Heart right ventricle (tissue), 16 donors: ENCODE measurements at regions not wholly inside any gene's neighbourhood (a gene's known extent, or its start where the extent isn't known, plus 50 kb on each side); places are given as distances from the start of the nearest gene placed in this dataset.

Source experiments
- ATAC-seq, 8 donors: fragments of 200-7000 bp; cut with Tn5 transposase; one replicate each; pipeline ENCODE4 v1.9.1; 2020; ENCODE audit warnings: mild to moderate bottlenecking in 8 of 8, moderate library complexity in 8 of 8, moderate number of reproducible peaks in 1 of 8
- DNase-seq, 2 donors: peaks; one replicate each; pipeline ENCODE4 v3.0.0-alpha.2; 2020
- H3K27ac ChIP-seq, 10 donors: fragments of 200-600 bp; sonication (generic) in 2 of 10; one replicate each; pipeline versions ENCODE4 v1.5.0 to v1.8.0; 2020 to 2022; ENCODE audit warnings: mild to moderate bottlenecking in 3 of 10
- H3K27me3 ChIP-seq, 7 donors: fragments of 200-600 bp; one replicate each; pipeline ENCODE4 v1.8.0; 2021 to 2022; ENCODE audit warnings: mild to moderate bottlenecking in 2 of 7
- H3K36me3 ChIP-seq, 9 donors: fragments of 200-600 bp; sonication (generic) in 1 of 9; one replicate each; pipeline versions ENCODE4 v1.5.0 to v1.8.0; 2020 to 2022; ENCODE audit warnings: mild to moderate bottlenecking in 2 of 9
- H3K4me1 ChIP-seq, 9 donors: fragments of 200-600 bp; sonication (generic) in 1 of 9; one replicate each; pipeline versions ENCODE4 v1.5.0 to v1.8.0; 2020 to 2022; ENCODE audit warnings: mild to moderate bottlenecking in 4 of 9
- H3K4me3 ChIP-seq, 10 donors: fragments of 200-600 bp; sonication (generic) in 2 of 10; one replicate each; pipeline versions ENCODE4 v1.5.0 to v1.8.0; 2020 to 2022; ENCODE audit warnings: mild to moderate bottlenecking in 7 of 10, moderate library complexity in 2 of 10
- H3K9me3 ChIP-seq, 11 donors: fragments of 200-600 bp in 10 of 11; sonication (generic) in 2 of 11; one replicate each; pipeline versions ENCODE4 v1.5.0 to v1.8.0; 2013 to 2022; ENCODE audit warnings: mild to moderate bottlenecking in 2 of 11, control low read depth in 1 of 11, moderate library complexity in 1 of 11
- CTCF ChIP-seq, 9 donors: fragments of 200-600 bp; sonication (generic) in 2 of 9; IDR thresholded peaks; one replicate each; pipeline versions ENCODE4 v1.5.0 to v1.8.0; 2021 to 2022; ENCODE audit warnings: antibody characterized with exemption in 9 of 9, mild to moderate bottlenecking in 5 of 9, moderate library complexity in 1 of 9
- WGBS, 2 donors: extraction: QIAGEN DNeasy Blood & Tissue Kit; methylation state at CpG; one replicate each; pipeline ENCODE4 v1.1.7; 2013; ENCODE audit warnings: inconsistent platforms in 1 of 2; 5-methylcytosine and 5-hydroxymethylcytosine counted together
- intact Hi-C, 10 donors: fragments of 100-400 bp; cut with DNase I; formaldehyde crosslinking; loops; one replicate each; pipeline versions ENCODE4 v1.11.1 to v1.14.2; 2022
- donor health status: Arrhythmogenic right ventricular cardiomyopathy.
- donor health status: ischemic (EF 13 %, LVEDD 7.1; RV severe dilation, severe dysfunction).
- donor health status: healthy with polysubstance abuse.
- donor health status: DM: no; HTN: yes; CAD: no.
- donor health status: DM: no; HTN: no; CAD: no.
- donor health status: ischemic (EF 25% LVEDD 6.9; RV normal size, moderate dysfunction).
- donor health status: ischemic (EF 25% LVEDD 5.7; RV mildly dilated, moderate dysfunction).
- donor health status: healthy.
- donor health status: DM: yes; HTN: yes; CAD: no.
- donor health status: Ischemic cardiomyopathy.
- donor health status: ischemic (EF 35%, LVEDD 5.7; RV mildly dilated, moderate dysfunction).
- donor health status: nonischemic (EF 11% LVEDD 7.7; RV severe dilation, severe dysfunction).
- donor health status: DM: yes; HTN: yes; CAD: no.
- donor health status: PGD.
- donor health status: ischemic (EF 29% LVEDD 5.4; RV normal size, mild dysfunction).
- donor health status: nonischemic (EF 23%, LVEDD 6.1; RV moderate dilation, normal function).

GRCh38 chr14:98877065-98877464, 394.9 kb downstream of the BCL11B start:
- TF ChIP-seq CTCF (IDR thresholded peaks at IDR 0.05) = no peak
- Histone ChIP-seq H3K9me3 (peaks cover 0 to 34% (median 3%) of the 10 kb centered on the region in 11 donors), H3K27ac (no peak overlapping the region), H3K4me1 (no peaks in the 10 kb centered on the region), H3K27me3 (no peaks in the 10 kb centered on the region), H3K4me3 (no peak overlapping the region), H3K36me3 (no peaks in the 10 kb centered on the region)
- DNase-seq (no peak), ATAC-seq (no peak)
- 84 to 88% methylated on average over 1 of the region's 1 CpG for WGBS, 2 donors
- intact Hi-C loops = no loop called here

GRCh38 chr14:98878282-98878681, 393.7 kb downstream of the BCL11B start:
- DNase-seq = no peak
- no peak overlapping the region for H3K4me3 ChIP-seq
- no peaks in the 10 kb centered on the region for H3K4me1 ChIP-seq
- TF ChIP-seq CTCF (IDR thresholded peaks at IDR 0.05) = no peak
- WGBS, 2 donors = 79 to 91% methylated on average over 3 of the region's 3 CpGs
- H3K27ac ChIP-seq = no peak overlapping the region
- H3K9me3 ChIP-seq = peaks cover 0 to 34% (median 3%) of the 10 kb centered on the region in 11 donors
- H3K36me3 ChIP-seq = no peaks in the 10 kb centered on the region
- no peak for ATAC-seq
- intact Hi-C loops = no loop called here
- H3K27me3 ChIP-seq = no peaks in the 10 kb centered on the region

- peaks cover 0 to 12% (median 5%) of the 10 kb centered on the region in 7 donors for H3K27me3 ChIP-seq
- H3K27ac ChIP-seq = no peak overlapping the region
- no peak for TF ChIP-seq CTCF (IDR thresholded peaks at IDR 0.05)
- no peaks in the 10 kb centered on the region for H3K36me3 ChIP-seq
- WGBS, 2 donors = 81 to 83% methylated on average over 8 of the region's 8 CpGs
- no peak overlapping the region for H3K4me3 ChIP-seq
- ATAC-seq (no peak), DNase-seq (no peak)
- no peaks in the 10 kb centered on the region for H3K4me1 ChIP-seq
- intact Hi-C loops = no loop called here
- peaks cover 0 to 5% (median 0%) of the 10 kb centered on the region in 11 donors for H3K9me3 ChIP-seq
Measured at GRCh38 chr14:98886982-98887381, 385.0 kb downstream of the BCL11B start.

- DNase-seq (no peak), ATAC-seq (no peak)
- Histone ChIP-seq H3K9me3 (peaks cover 0 to 5% (median 0%) of the 10 kb centered on the region in 11 donors), H3K36me3 (no peaks in the 10 kb centered on the region), H3K4me3 (no peak overlapping the region), H3K4me1 (no peaks in the 10 kb centered on the region), H3K27me3 (peaks cover 0 to 13% (median 5%) of the 10 kb centered on the region in 7 donors), H3K27ac (no peak overlapping the region)
- intact Hi-C loops = no loop called here
- TF ChIP-seq CTCF (IDR thresholded peaks at IDR 0.05) = no peak
- WGBS, 2 donors = 68 to 86% methylated on average over 3 of the region's 3 CpGs
Measured at GRCh38 chr14:98888281-98888680, 383.7 kb downstream of the BCL11B start.
